Mammary epithelial cell (primary cell): ENCODE measurements at regions not wholly inside any gene's neighbourhood (a gene's known extent, or its start where the extent isn't known, plus 50 kb on each side); places are given as distances from the start of the nearest gene placed in this dataset.
"Not testable (repeated sequence)": the region's sequence is repeated elsewhere in the genome, so short reads cannot be mapped to it uniquely, and the experiment has no call there.

Experiments used
- EZH2 ChIP-seq: IDR thresholded peaks from 2 replicates; pipeline ENCODE4 v1.6.1; 2012; ENCODE audit warnings: low read length, inconsistent platforms, borderline replicate concordance
- TF ChIP-seq, protein P1 (sequence below), 2 donors: IDR thresholded peaks in 1 of 2; conservative IDR thresholded peaks in 1 of 2; 2 replicates each; pipeline ENCODE4 v1.5.1; 2011 to 2012; ENCODE audit warnings: inconsistent platforms in 2 of 2, low read length in 2 of 2, mild to moderate bottlenecking in 2 of 2, control low read depth in 1 of 2, low read depth in 1 of 2; ENCODE audit not compliant: insufficient read depth in 1 of 2; ENCODE audit errors: extremely low read depth in 1 of 2

DNA sequence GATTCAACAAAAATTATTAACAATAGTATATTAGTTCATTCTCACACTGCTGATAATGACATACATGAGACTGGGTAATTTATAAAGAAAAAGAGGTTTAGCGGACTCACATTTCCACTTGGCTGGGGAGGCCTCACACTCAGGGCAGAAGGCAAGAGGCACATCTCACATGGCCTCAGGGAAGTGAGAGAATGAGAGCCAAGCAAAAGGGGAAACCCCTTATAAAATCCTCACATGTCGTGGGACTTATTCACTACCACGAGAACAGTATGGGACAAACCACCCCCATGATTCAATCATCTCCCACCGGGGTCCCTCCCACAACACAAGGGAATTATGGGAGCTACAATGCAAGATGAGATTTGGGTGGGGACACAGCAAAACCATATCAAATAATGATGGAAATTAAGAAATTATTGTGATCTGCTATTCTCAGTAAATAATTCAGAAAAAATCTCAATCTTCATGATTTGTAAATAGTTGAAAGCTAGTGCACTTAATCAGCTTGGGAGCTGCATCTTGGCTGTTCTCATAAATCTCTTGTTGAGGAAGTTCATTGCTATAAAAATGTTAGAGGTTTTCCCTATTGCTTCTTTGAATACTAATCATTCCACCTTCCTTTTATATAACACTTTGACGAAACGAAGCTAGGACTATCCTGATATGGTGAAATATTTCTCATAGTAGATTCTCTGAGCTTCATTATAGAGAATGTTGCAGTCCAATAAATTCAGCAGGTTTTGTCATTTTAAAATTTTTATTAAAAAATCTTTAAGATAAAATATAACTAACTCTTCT is 179.2 kb downstream of the SPDYE17 start:
- TF ChIP-seq, protein P1, sequence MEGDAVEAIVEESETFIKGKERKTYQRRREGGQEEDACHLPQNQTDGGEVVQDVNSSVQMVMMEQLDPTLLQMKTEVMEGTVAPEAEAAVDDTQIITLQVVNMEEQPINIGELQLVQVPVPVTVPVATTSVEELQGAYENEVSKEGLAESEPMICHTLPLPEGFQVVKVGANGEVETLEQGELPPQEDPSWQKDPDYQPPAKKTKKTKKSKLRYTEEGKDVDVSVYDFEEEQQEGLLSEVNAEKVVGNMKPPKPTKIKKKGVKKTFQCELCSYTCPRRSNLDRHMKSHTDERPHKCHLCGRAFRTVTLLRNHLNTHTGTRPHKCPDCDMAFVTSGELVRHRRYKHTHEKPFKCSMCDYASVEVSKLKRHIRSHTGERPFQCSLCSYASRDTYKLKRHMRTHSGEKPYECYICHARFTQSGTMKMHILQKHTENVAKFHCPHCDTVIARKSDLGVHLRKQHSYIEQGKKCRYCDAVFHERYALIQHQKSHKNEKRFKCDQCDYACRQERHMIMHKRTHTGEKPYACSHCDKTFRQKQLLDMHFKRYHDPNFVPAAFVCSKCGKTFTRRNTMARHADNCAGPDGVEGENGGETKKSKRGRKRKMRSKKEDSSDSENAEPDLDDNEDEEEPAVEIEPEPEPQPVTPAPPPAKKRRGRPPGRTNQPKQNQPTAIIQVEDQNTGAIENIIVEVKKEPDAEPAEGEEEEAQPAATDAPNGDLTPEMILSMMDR (conservative IDR thresholded peaks at IDR 0.05 in 1 of 2, IDR thresholded peaks at IDR 0.05 in 1 of 2; ENCODE audit: extremely low read depth in 1 of 2, insufficient read depth in 1 of 2, low read depth in 1 of 2, low read length in 2 of 2), result not testable (repeated sequence)
- not testable (repeated sequence) for TF ChIP-seq EZH2
